ENCODE measurements at regions not wholly inside any gene's neighbourhood (a gene's known extent, or its start where the extent isn't known, plus 50 kb on each side); places are given as distances from the start of the nearest gene placed in this dataset.

- no peak for TF ChIP-seq CTCF (IDR thresholded peaks at IDR 0.05; ENCODE audit: low read length)
- no peak for TF ChIP-seq EZH2 (optimal IDR thresholded peaks at IDR 0.05; ENCODE audit: low read depth, low read length)
Measured at GRCh38 chr5:99995407-99995806, 539.8 kb upstream of the FAM174A start.

All from MM.1S (cell line).